GM23248 (cell line): ENCODE measurements at regions not wholly inside any gene's neighbourhood (a gene's known extent, or its start where the extent isn't known, plus 50 kb on each side); places are given as distances from the start of the nearest gene placed in this dataset.

Experiments used
- EZH2 ChIP-seq: fragments of 200-600 bp; sonication (generic); IDR thresholded peaks from 2 replicates; pipeline ENCODE4 v1.6.1; 2018; ENCODE audit warnings: antibody characterized with exemption, mild to moderate bottlenecking; ENCODE audit not compliant: insufficient read depth, poor library complexity, severe bottlenecking
- EZH2phosphoT487 ChIP-seq: fragments of 200-600 bp; sonication (generic); IDR thresholded peaks from 2 replicates; pipeline ENCODE4 v1.6.1; 2018; ENCODE audit warnings: antibody characterized with exemption, moderate library complexity, mild to moderate bottlenecking, low read depth; ENCODE audit not compliant: insufficient read depth

- TF ChIP-seq EZH2phosphoT487 = no peak
- TF ChIP-seq EZH2 = no peak
Observed at GRCh38 chr13:82136880-82137279, 1745.4 kb downstream of the SLITRK1 start.
